H1 (cell line): ENCODE measurements at regions not wholly inside any gene's neighbourhood (a gene's known extent, or its start where the extent isn't known, plus 50 kb on each side); places are given as distances from the start of the nearest gene placed in this dataset.

Experiments used
- CTBP2 ChIP-seq: IDR thresholded peaks from 2 replicates; pipeline ENCODE4 v1.7.0; 2011; ENCODE audit warnings: borderline replicate concordance, mild to moderate bottlenecking, moderate library complexity, mixed read lengths, low read length; ENCODE audit not compliant: insufficient read depth, insufficient read length
- EZH2 ChIP-seq: fragments of 200-600 bp; sonication (generic); IDR thresholded peaks from 2 replicates; pipeline ENCODE4 v1.7.1; 2012; ENCODE audit warnings: low read depth, mild to moderate bottlenecking, moderate library complexity, low read length, inconsistent platforms; ENCODE audit not compliant: severe bottlenecking
- GABPA ChIP-seq: IDR thresholded peaks from 2 replicates; pipeline ENCODE4 v1.6.1; 2011; ENCODE audit warnings: mild to moderate bottlenecking, low read length, moderate library complexity, borderline replicate concordance; ENCODE audit not compliant: insufficient read depth
- JUN ChIP-seq: IDR thresholded peaks from 2 replicates; pipeline ENCODE4 v1.6.1; 2011; ENCODE audit warnings: low read depth, mild to moderate bottlenecking, improper control_type of control experiment, low read length
- MAFK ChIP-seq: IDR thresholded peaks from 2 replicates; pipeline ENCODE4 v1.6.1; 2012; ENCODE audit warnings: low read depth, mild to moderate bottlenecking, improper control_type of control experiment, low read length
- NRF1 ChIP-seq: IDR thresholded peaks from 2 replicates; pipeline ENCODE4 v1.6.1; 2011; ENCODE audit warnings: mild to moderate bottlenecking, low read depth, low read length, improper control_type of control experiment
- POLR2AphosphoS5 ChIP-seq: IDR thresholded peaks from 2 replicates; pipeline ENCODE4 v1.6.1; 2011; ENCODE audit warnings: low read depth, low read length
- RAD21 ChIP-seq, 2 experiments: IDR thresholded peaks in 1 of 2; conservative IDR thresholded peaks in 1 of 2; 2 replicates each; pipeline ENCODE4 v1.6.1; 2011; ENCODE audit warnings: low read depth in 2 of 2, low read length in 2 of 2, improper control_type of control experiment in 1 of 2, inconsistent platforms in 1 of 2, mild to moderate bottlenecking in 1 of 2, moderate library complexity in 1 of 2
- SIX5 ChIP-seq: IDR thresholded peaks from 2 replicates; pipeline ENCODE4 v1.6.1; 2011; ENCODE audit warnings: mild to moderate bottlenecking, low read depth, low read length
- SP2 ChIP-seq: IDR thresholded peaks from 2 replicates; pipeline ENCODE4 v1.6.1; 2012; ENCODE audit warnings: mild to moderate bottlenecking, low read length, inconsistent platforms
- TF ChIP-seq, protein P1 (sequence below): IDR thresholded peaks from 2 replicates; pipeline ENCODE4 v1.6.1; 2011; ENCODE audit warnings: low read depth, mild to moderate bottlenecking, low read length; ENCODE audit not compliant: insufficient read depth
- TF ChIP-seq, protein P2 (sequence below), 3 experiments: IDR thresholded peaks; 1 replicate in 2 of 3; 2 replicates in 1 of 3; pipeline versions ENCODE4 v1.5.1 to v1.6.1; 2011; ENCODE audit warnings: low read length in 3 of 3, mild to moderate bottlenecking in 3 of 3, inconsistent platforms in 2 of 3, low read depth in 1 of 3, moderate library complexity in 1 of 3; ENCODE audit not compliant: insufficient read depth in 1 of 3; ENCODE audit errors: control extremely low read depth in 1 of 3

DNA sequence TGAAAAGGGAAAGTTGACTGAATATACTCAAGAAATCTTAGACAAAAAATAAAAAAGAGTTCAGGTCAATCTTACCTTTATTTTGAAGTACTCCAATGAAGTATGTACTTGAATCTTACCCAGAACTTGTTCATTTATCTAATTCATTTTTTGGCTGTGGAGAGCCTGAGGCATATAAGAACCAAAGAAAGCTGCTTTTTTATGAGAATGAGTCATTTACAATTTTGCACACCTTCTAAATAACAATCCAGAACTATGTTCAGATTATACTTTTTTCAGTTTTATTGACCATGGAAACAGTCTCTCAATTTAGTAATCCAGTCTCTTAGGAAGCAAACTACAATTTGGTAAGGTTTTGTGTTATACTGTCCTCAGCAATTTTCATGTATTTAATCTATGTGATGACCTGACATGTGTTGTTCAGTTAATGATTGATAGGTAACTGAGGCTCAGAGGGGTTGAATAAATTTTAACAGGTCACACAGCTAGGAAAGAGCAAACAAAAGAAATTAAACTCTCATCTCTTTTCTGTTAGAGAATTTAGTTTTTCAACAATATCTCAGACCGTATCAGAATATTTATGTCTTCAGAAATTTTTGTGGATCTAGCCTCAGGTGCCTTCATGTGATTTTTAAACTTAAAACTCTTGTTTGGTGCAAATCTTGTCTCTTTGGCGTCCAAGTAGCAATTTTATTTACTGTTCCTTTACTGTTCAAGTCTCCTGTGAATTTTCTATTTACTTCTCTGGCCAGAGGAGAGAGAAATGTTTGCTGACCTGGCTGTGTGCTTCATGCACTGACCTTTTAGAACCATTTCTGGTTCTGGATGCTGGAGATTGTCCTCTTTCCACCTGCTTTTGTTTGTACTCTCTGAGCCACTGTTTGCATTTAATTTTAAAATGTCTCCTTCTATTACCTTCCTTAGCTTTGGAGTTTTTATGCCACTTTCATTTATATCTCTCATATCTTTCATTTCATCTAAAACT is 1453.4 kb downstream of the STIM2 start:
- TF ChIP-seq RAD21 (IDR thresholded peaks at IDR 0.05 in 1 of 2, conservative IDR thresholded peaks at IDR 0.05 in 1 of 2; ENCODE audit: low read depth in 2 of 2, low read length in 2 of 2) (no peak), CTBP2 (no peak), JUN (no peak), POLR2AphosphoS5 (no peak), GABPA (no peak), NRF1 (no peak), SIX5 (no peak), MAFK (no peak), EZH2 (no peak), SP2 (no peak)
- TF ChIP-seq, protein P1, sequence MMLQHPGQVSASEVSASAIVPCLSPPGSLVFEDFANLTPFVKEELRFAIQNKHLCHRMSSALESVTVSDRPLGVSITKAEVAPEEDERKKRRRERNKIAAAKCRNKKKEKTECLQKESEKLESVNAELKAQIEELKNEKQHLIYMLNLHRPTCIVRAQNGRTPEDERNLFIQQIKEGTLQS = no peak
- TF ChIP-seq, protein P2, sequence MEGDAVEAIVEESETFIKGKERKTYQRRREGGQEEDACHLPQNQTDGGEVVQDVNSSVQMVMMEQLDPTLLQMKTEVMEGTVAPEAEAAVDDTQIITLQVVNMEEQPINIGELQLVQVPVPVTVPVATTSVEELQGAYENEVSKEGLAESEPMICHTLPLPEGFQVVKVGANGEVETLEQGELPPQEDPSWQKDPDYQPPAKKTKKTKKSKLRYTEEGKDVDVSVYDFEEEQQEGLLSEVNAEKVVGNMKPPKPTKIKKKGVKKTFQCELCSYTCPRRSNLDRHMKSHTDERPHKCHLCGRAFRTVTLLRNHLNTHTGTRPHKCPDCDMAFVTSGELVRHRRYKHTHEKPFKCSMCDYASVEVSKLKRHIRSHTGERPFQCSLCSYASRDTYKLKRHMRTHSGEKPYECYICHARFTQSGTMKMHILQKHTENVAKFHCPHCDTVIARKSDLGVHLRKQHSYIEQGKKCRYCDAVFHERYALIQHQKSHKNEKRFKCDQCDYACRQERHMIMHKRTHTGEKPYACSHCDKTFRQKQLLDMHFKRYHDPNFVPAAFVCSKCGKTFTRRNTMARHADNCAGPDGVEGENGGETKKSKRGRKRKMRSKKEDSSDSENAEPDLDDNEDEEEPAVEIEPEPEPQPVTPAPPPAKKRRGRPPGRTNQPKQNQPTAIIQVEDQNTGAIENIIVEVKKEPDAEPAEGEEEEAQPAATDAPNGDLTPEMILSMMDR (IDR thresholded peaks at IDR 0.05; ENCODE audit: control extremely low read depth in 1 of 3, insufficient read depth in 1 of 3, low read depth in 1 of 3, low read length in 3 of 3) = no peak
